Endothelial cell of umbilical vein (primary cell): ENCODE measurements at regions not wholly inside any gene's neighbourhood (a gene's known extent, or its start where the extent isn't known, plus 50 kb on each side); places are given as distances from the start of the nearest gene placed in this dataset.

ENCODE experiments used
- BruUV-seq: library from RNA; stranded (reverse); fragments of 400-500 nt; replicated peaks from 2 replicates; lab custom pipeline; 2021; lab: Mats Ljungman, UMichigan
- CTCF ChIA-PET: fragments of 300-600, 350-600 bp; sonication (Branson Sonifier 250); formaldehyde crosslinking; loops from one replicate; lab custom pipeline; 2021; ENCODE audit warnings: antibody characterized with exemption, inconsistent platforms; lab: Charles Lee
- POLR2A ChIA-PET: fragments of 300-600, 350-600 bp; sonication (Branson Sonifier 250); formaldehyde crosslinking; loops from one replicate; lab custom pipeline; 2021; ENCODE audit warnings: antibody characterized with exemption, inconsistent platforms; lab: Charles Lee
- DNase-seq: peaks from one replicate; pipeline ENCODE4 v3.0.0-alpha.2; 2011; ENCODE audit warnings: low read depth, low spot score
- FAIRE-seq: peaks from 2 replicates; lab custom pipeline; 2011; peaks lifted over from hg19 to GRCh38; lab: Jason Lieb, UNC
- H2AFZ ChIP-seq: 2 replicates; pipeline ENCODE4 v1.6.0; 2012; ENCODE audit warnings: low read depth, low read length, control low read depth, inconsistent platforms
- H3K27ac ChIP-seq: 2 replicates; pipeline ENCODE4 v1.5.1; 2011; ENCODE audit warnings: low read depth, mild to moderate bottlenecking, control low read depth, low read length, moderate library complexity; ENCODE audit not compliant: insufficient read depth
- H3K27me3 ChIP-seq, 2 experiments: 2 replicates each; pipeline versions ENCODE4 v1.6.0 to v1.6.1; 2011; ENCODE audit warnings: low read length in 2 of 2, mixed read lengths in 1 of 2; ENCODE audit not compliant: control insufficient read depth in 2 of 2, insufficient read depth in 2 of 2
- H3K36me3 ChIP-seq, 2 experiments: 2 replicates in 1 of 2; 3 replicates in 1 of 2; pipeline ENCODE4 v1.5.1; 2011; ENCODE audit warnings: low read length in 2 of 2, mild to moderate bottlenecking in 1 of 2, moderate library complexity in 1 of 2; ENCODE audit not compliant: control insufficient read depth in 2 of 2, insufficient read depth in 2 of 2; ENCODE audit errors: extremely low read depth in 1 of 2
- H3K4me1 ChIP-seq: 3 replicates; pipeline ENCODE4 v1.5.1; 2011; ENCODE audit warnings: mild to moderate bottlenecking, low read length; ENCODE audit not compliant: control insufficient read depth, insufficient read depth; ENCODE audit errors: extremely low read depth
- H3K4me2 ChIP-seq: 2 replicates; pipeline ENCODE4 v1.6.1; 2011; ENCODE audit warnings: low read length, control low read depth, mixed read lengths; ENCODE audit not compliant: insufficient read depth
- H3K4me3 ChIP-seq, 3 experiments: fragments of 200-600 bp in 1 of 3; sonication (generic), shearing (Covaris generic) in 1 of 3; replicated peaks in 1 of 3; 2 replicates each; pipeline ENCODE4 v1.5.1; 2011 to 2016; ENCODE audit warnings: control low read depth in 3 of 3, low read length in 3 of 3, mild to moderate bottlenecking in 2 of 3, inconsistent platforms in 1 of 3, low read depth in 1 of 3, moderate library complexity in 1 of 3; ENCODE audit not compliant: insufficient read depth in 1 of 3
- H3K79me2 ChIP-seq: 2 replicates; pipeline ENCODE4 v1.6.0; 2012; ENCODE audit warnings: low read length, inconsistent platforms; ENCODE audit not compliant: control insufficient read depth, insufficient read depth
- H3K9ac ChIP-seq: replicated peaks from 2 replicates; pipeline ENCODE3; 2011; ENCODE audit warnings: low read length, control low read depth; ENCODE audit not compliant: insufficient read depth; ENCODE audit errors: extremely low read depth
- H3K9me1 ChIP-seq: replicated peaks from 3 replicates; pipeline ENCODE4 v1.6.0; 2011; ENCODE audit warnings: mild to moderate bottlenecking, low read length; ENCODE audit not compliant: control insufficient read depth, insufficient read depth; ENCODE audit errors: extremely low read depth
- H3K9me3 ChIP-seq: replicated peaks from 2 replicates; pipeline ENCODE4 v1.5.1; 2012; ENCODE audit warnings: low read length, inconsistent platforms; ENCODE audit not compliant: control insufficient read depth, insufficient read depth
- H4K20me1 ChIP-seq: replicated peaks from 2 replicates; pipeline ENCODE3; 2011; ENCODE audit warnings: mild to moderate bottlenecking, low read length; ENCODE audit not compliant: control insufficient read depth, insufficient read depth; ENCODE audit errors: extremely low read depth
- EZH2 ChIP-seq: IDR thresholded peaks from 2 replicates; pipeline ENCODE4 v1.6.1; 2012; ENCODE audit warnings: borderline replicate concordance, low read depth, mild to moderate bottlenecking, moderate library complexity, low read length, inconsistent platforms; ENCODE audit not compliant: severe bottlenecking
- FOS ChIP-seq: IDR thresholded peaks from 2 replicates; pipeline ENCODE4 v1.6.1; 2011; ENCODE audit warnings: mild to moderate bottlenecking, low read length, moderate library complexity, borderline replicate concordance; ENCODE audit not compliant: insufficient read depth
- GATA2 ChIP-seq: IDR thresholded peaks from 2 replicates; pipeline ENCODE4 v1.7.0; 2011; ENCODE audit warnings: low read depth, mild to moderate bottlenecking, moderate library complexity, mixed read lengths, low read length; ENCODE audit not compliant: insufficient read length, insufficient read depth
- JUN ChIP-seq: IDR thresholded peaks from 2 replicates; pipeline ENCODE4 v1.6.1; 2011; ENCODE audit warnings: borderline replicate concordance, low read depth; ENCODE audit not compliant: insufficient read length, insufficient read depth
- MAX ChIP-seq: IDR thresholded peaks from 2 replicates; pipeline ENCODE4 v1.6.1; 2011; ENCODE audit not compliant: insufficient read depth, insufficient read length
- MYC ChIP-seq: IDR thresholded peaks from one replicate; pipeline ENCODE4 v1.6.1; 2011; ENCODE audit warnings: mild to moderate bottlenecking, low read depth, low read length
- POLR2A ChIP-seq: IDR thresholded peaks from 2 replicates; pipeline ENCODE4 v1.6.1; 2012; ENCODE audit warnings: low read depth, mild to moderate bottlenecking, control low read depth, low read length
- POLR2AphosphoS5 ChIP-seq: IDR thresholded peaks from 2 replicates; pipeline ENCODE4 v1.6.1; 2012; ENCODE audit warnings: low read depth, mild to moderate bottlenecking, control low read depth, low read length, moderate library complexity; ENCODE audit not compliant: insufficient read depth
- dilution Hi-C: fragments of 300-500 bp; cut with MboI; formaldehyde crosslinking; loops from one replicate; pipeline ENCODE4 v1.15.0; 2019; ENCODE audit warnings: low sequenced_read_pairs; ENCODE audit not compliant: extremely low pct_ligation_motif_present
- intact Hi-C: fragments of 100-400 bp; cut with micrococcal nuclease; formaldehyde crosslinking; loops from one replicate; pipeline ENCODE4 v1.10.0; 2022
- TF ChIP-seq, protein P1 (sequence below), 2 donors: IDR thresholded peaks; 1 replicate in 1 of 2; 2 replicates in 1 of 2; pipeline ENCODE4 v1.5.1; 2011; ENCODE audit warnings: low read length in 2 of 2, mild to moderate bottlenecking in 2 of 2, moderate library complexity in 2 of 2, control low read depth in 1 of 2, inconsistent platforms in 1 of 2, low read depth in 1 of 2; ENCODE audit not compliant: insufficient read depth in 1 of 2; ENCODE audit errors: extremely low read depth in 1 of 2

- Histone ChIP-seq H3K27me3 (no peaks in the 10 kb centered on the region), H3K9me1 (no peaks in the 10 kb centered on the region), H3K9me3 (no peaks in the 10 kb centered on the region), H2AFZ (no peak overlapping the region), H4K20me1 (no peaks in the 10 kb centered on the region), H3K36me3 (no peaks in the 10 kb centered on the region), H3K9ac (no peak overlapping the region), H3K4me2 (no peak overlapping the region), H3K4me3 (no peak overlapping the region), H3K79me2 (no peaks in the 10 kb centered on the region), H3K27ac (no peak overlapping the region), H3K4me1 (no peaks in the 10 kb centered on the region)
- TF ChIP-seq POLR2A: no peak
- no peak for TF ChIP-seq MAX
- no peak for TF ChIP-seq MYC
- TF ChIP-seq EZH2: no peak
- TF ChIP-seq JUN: no peak
- TF ChIP-seq GATA2: no peak
- no peak for TF ChIP-seq FOS
- TF ChIP-seq, protein P1, sequence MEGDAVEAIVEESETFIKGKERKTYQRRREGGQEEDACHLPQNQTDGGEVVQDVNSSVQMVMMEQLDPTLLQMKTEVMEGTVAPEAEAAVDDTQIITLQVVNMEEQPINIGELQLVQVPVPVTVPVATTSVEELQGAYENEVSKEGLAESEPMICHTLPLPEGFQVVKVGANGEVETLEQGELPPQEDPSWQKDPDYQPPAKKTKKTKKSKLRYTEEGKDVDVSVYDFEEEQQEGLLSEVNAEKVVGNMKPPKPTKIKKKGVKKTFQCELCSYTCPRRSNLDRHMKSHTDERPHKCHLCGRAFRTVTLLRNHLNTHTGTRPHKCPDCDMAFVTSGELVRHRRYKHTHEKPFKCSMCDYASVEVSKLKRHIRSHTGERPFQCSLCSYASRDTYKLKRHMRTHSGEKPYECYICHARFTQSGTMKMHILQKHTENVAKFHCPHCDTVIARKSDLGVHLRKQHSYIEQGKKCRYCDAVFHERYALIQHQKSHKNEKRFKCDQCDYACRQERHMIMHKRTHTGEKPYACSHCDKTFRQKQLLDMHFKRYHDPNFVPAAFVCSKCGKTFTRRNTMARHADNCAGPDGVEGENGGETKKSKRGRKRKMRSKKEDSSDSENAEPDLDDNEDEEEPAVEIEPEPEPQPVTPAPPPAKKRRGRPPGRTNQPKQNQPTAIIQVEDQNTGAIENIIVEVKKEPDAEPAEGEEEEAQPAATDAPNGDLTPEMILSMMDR (IDR thresholded peaks at IDR 0.05; ENCODE audit: extremely low read depth in 1 of 2, insufficient read depth in 1 of 2, low read depth in 1 of 2, low read length in 2 of 2): no peak
- TF ChIP-seq POLR2AphosphoS5: no peak
- CTCF ChIA-PET: no interaction called here
- intact Hi-C loops: no loop called here
- DNase-seq (no peak), FAIRE-seq (no peak)
- BruUV-seq: no TSS peak
- POLR2A ChIA-PET: no interaction called here
- dilution Hi-C loops: no loop called here
These were observed 147.6 kb upstream of the MIR17HG start for GRCh38 chr13:91199866-91200265.
